ENCODE measurements at regions not wholly inside any gene's neighbourhood (a gene's known extent, or its start where the extent isn't known, plus 50 kb on each side); places are given as distances from the start of the nearest gene placed in this dataset.

- no peak overlapping the region for H2BK12ac ChIP-seq (ENCODE audit: insufficient read length, low read depth, low read length)
- peaks cover 22% of the 10 kb centered on the region for H3K27me3 Mint-ChIP-seq (ENCODE audit: low read depth)
- H2BK20ac ChIP-seq (ENCODE audit: low read depth, low read length, poor library complexity, severe bottlenecking), result no peak overlapping the region
- H2BK120ac ChIP-seq (ENCODE audit: low read depth, low read length, poor library complexity, severe bottlenecking), result no peak overlapping the region
- no peak overlapping the region for H2BK15ac ChIP-seq (ENCODE audit: low read depth, low read length)
- no peak for DNase-seq
- no peak overlapping the region for H3T11ph ChIP-seq (ENCODE audit: low read length)
- H3K4me3 Mint-ChIP-seq, result no peak overlapping the region
- no peak overlapping the region for H3K27ac ChIP-seq (ENCODE audit: insufficient read length, low read depth, low read length)
- H3K18ac ChIP-seq (ENCODE audit: insufficient read length, low read depth, low read length), result no peak overlapping the region
- H3K4me2 ChIP-seq (ENCODE audit: insufficient read depth, insufficient read length, low read length), result no peak overlapping the region
- no peak overlapping the region for H3K4ac ChIP-seq (ENCODE audit: low read depth, low read length)
- no peaks in the 10 kb centered on the region for H3K4me1 Mint-ChIP-seq
- H4K5ac ChIP-seq (ENCODE audit: insufficient read length, low read depth, low read length), result no peak overlapping the region
- no peaks in the 10 kb centered on the region for H3K79me2 ChIP-seq (ENCODE audit: insufficient read depth, low read length)
- H3K27ac Mint-ChIP-seq, result no peak overlapping the region
- no peak for TF ChIP-seq CTCF (conservative IDR thresholded peaks at IDR 0.05)
- no peaks in the 10 kb centered on the region for H3K4me1 ChIP-seq (ENCODE audit: insufficient read depth, low read length)
- H3K14ac ChIP-seq (ENCODE audit: insufficient read depth, low read length), result no peak overlapping the region
- H4K20me1 ChIP-seq (ENCODE audit: control insufficient read depth, insufficient read depth, insufficient read length), result no peaks in the 10 kb centered on the region
- no peak overlapping the region for H3K9ac ChIP-seq (ENCODE audit: extremely low read depth, insufficient read length, low read length)
- no peak overlapping the region for H2BK5ac ChIP-seq (ENCODE audit: insufficient read length, low read length)
- H3K23ac ChIP-seq (ENCODE audit: insufficient read length, low read depth, low read length), result no peak overlapping the region
- H3K36me3 Mint-ChIP-seq (ENCODE audit: insufficient read depth in 1 of 3, low read depth in 3 of 3), result no peaks in the 10 kb centered on the region
- no peak overlapping the region for H3K56ac ChIP-seq (ENCODE audit: insufficient read length, low read depth, low read length)
- no peaks in the 10 kb centered on the region for H3K23me2 ChIP-seq (ENCODE audit: insufficient read length, low read depth, low read length, poor library complexity, severe bottlenecking)
- WGBS (ENCODE audit: extremely low coverage, insufficient read length, low lambda C conversion rate), result no CpG with 5 or more reads among the region's 10 CpGs
- H2AK5ac ChIP-seq (ENCODE audit: insufficient read length, low read length), result no peak overlapping the region
- no peaks in the 10 kb centered on the region for H3K27me3 ChIP-seq (ENCODE audit: insufficient read depth, low read length)
- H3K9me3 Mint-ChIP-seq, result no peaks in the 10 kb centered on the region
- H2AFZ ChIP-seq (ENCODE audit: low read length), result no peak overlapping the region
- H4K8ac ChIP-seq (replicated peaks; ENCODE audit: insufficient read length, low read depth, low read length), result no peak overlapping the region
- H3K79me1 ChIP-seq (ENCODE audit: insufficient read depth, low read depth, low read length, poor library complexity, severe bottlenecking), result no peaks in the 10 kb centered on the region
- no peaks in the 10 kb centered on the region for H3K9me3 ChIP-seq (ENCODE audit: control insufficient read depth, low read depth, low read length)
- H4K91ac ChIP-seq (ENCODE audit: insufficient read length, low read depth, low read length), result no peak overlapping the region
Measured at GRCh38 chr1:207971331-207972219, 60.6 kb upstream of the CD34 start.

Measured in H9 (cell line).